C4-2B (cell line): ENCODE measurements at regions not wholly inside any gene's neighbourhood (a gene's known extent, or its start where the extent isn't known, plus 50 kb on each side); places are given as distances from the start of the nearest gene placed in this dataset.

Experiments
- ZFX ChIP-seq: fragments of 450-650 bp; IDR thresholded peaks from 2 replicates; pipeline ENCODE4 v1.6.1; 2017
- TF ChIP-seq, protein P1 (sequence below): fragments of 450-650 bp; conservative IDR thresholded peaks from 2 replicates; pipeline ENCODE4 v1.5.1; 2017; ENCODE audit warnings: mild to moderate bottlenecking

DNA sequence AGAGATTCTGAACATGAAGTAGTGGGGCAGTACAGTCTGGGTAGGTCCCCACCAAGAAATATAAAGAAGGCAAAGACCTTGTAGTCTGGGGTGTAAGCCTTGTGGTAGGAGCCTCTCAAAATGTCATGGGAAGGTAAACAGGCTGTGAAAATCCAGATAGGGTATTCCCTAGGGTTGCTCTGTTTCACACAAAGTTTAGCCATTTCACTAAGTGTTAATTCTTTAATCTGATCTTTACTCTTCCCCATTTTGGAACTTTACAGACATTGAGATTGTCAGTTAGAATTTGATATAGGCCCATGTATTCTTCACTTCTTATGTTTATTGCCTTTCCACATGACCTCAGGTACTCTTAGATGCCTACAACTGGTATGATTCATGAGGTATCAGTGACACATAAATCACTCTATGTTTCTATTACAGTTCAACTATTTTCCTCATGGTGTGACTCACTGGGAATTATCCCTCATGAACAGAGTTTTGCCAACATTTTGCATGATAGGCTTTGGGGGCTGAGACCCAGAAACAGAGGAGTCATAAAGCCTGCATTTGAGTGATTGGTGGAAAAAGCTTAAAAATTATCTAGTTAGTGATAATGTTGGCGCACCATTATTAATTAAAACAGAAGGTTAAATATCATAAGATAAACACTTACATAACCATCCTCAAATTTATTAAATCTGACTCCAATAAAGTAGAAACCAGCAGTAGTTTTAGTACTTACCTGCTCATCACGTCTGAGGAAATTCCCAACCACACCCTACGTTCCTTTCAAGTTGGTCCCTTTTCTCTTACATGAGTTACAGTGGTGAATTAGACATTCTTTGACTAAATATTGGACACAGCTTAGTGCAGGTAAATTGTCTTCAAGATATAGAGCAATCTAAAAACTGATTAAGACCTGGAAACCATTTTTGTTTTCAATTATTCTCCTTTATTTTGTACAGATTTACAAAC is 399.8 kb upstream of the MEF2C start:
- TF ChIP-seq, protein P1, sequence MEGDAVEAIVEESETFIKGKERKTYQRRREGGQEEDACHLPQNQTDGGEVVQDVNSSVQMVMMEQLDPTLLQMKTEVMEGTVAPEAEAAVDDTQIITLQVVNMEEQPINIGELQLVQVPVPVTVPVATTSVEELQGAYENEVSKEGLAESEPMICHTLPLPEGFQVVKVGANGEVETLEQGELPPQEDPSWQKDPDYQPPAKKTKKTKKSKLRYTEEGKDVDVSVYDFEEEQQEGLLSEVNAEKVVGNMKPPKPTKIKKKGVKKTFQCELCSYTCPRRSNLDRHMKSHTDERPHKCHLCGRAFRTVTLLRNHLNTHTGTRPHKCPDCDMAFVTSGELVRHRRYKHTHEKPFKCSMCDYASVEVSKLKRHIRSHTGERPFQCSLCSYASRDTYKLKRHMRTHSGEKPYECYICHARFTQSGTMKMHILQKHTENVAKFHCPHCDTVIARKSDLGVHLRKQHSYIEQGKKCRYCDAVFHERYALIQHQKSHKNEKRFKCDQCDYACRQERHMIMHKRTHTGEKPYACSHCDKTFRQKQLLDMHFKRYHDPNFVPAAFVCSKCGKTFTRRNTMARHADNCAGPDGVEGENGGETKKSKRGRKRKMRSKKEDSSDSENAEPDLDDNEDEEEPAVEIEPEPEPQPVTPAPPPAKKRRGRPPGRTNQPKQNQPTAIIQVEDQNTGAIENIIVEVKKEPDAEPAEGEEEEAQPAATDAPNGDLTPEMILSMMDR, result no peak
- no peak for TF ChIP-seq ZFX
